GM21529 (cell line): ENCODE measurements at regions not wholly inside any gene's neighbourhood (a gene's known extent, or its start where the extent isn't known, plus 50 kb on each side); places are given as distances from the start of the nearest gene placed in this dataset.

ENCODE experiments used
- ATAC-seq: cut with Tn5 transposase; IDR thresholded peaks from one replicate; pipeline ENCODE4 v1.9.1; 2021; ENCODE audit not compliant: unreplicated experiment

- ATAC-seq = no peak
Measured at GRCh38 chr2:133717497-133717896, 149.2 kb upstream of the NCKAP5 start.

GRCh38 chr2:133718688-133719201, 150.5 kb upstream of the NCKAP5 start:
- no peak for ATAC-seq

DNA sequence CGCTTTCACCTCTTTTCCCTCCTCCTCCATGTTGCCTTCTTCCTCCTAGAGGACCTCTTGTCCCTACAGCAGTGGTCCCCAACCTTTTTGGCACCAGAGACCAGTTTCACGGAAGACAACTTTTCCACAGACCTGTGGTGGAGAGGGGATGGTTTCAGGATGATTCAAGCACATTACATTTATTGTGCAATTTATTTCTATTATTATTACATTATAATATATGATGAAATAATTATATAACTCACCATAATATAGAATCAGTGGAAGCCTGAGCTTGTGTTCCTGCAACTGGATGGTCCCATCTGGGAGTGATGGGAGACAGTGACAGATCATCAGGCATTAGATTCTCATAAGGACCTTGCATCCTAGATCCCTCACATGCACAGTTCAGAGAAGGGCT, 152.2 kb upstream of the NCKAP5 start:
- no peak for ATAC-seq

DNA sequence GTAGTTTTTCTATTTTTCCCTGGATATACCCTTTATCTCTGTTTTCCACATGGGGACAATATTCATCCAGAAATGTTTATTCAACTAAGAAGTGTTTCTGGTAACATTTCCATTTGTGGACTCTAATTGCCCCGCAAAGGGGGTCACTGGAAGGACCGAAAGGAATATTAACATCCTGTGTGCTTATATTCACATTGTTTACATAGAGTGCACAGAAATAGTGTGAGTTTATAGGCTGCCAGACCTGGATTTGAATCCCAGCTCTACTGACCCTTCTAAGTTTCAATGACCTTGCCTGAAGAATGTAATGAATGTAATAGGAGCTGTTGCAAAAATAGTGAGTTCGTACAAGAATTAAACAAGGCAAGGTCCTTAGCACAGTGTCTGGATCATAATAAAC, 152.9 kb upstream of the NCKAP5 start:
- no peak for ATAC-seq

GRCh38 chr2:133723133-133723532, 154.9 kb upstream of the NCKAP5 start:
- ATAC-seq = no peak

- ATAC-seq = no peak
Measured at GRCh38 chr2:133726973-133727372, 158.7 kb upstream of the NCKAP5 start.

- ATAC-seq = no peak
Measured at GRCh38 chr2:133732059-133732458, 163.8 kb upstream of the NCKAP5 start.

GRCh38 chr2:133732982-133733900, 165.0 kb upstream of the NCKAP5 start:
- ATAC-seq = no peak

- no peak for ATAC-seq
Measured at GRCh38 chr2:133733901-133734255, 165.6 kb upstream of the NCKAP5 start.

GRCh38 chr2:133734716-133735495, 166.6 kb upstream of the NCKAP5 start:
- no peak for ATAC-seq

DNA sequence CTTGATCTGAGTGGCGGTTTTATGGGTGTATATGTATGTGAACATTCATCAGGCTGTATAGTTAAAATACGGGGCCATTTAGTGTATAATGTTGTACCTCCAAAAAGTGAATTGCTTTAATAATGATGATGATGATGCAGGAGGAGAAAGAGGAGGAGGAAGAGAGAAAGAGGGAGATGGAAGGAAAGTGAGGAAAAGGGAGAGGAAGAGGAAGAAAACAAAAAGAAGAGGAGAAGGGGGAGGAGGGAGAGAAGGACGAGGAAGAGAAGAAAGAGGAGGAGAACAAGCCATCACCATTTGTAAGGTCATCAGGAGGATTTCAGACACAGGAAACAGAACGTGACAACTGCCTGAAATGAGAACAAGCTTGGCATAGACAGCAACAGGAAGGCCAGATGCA, 168.4 kb upstream of the NCKAP5 start:
- ATAC-seq = no peak

GRCh38 chr2:133737242-133737993, 169.2 kb upstream of the NCKAP5 start:
- ATAC-seq = no peak

DNA sequence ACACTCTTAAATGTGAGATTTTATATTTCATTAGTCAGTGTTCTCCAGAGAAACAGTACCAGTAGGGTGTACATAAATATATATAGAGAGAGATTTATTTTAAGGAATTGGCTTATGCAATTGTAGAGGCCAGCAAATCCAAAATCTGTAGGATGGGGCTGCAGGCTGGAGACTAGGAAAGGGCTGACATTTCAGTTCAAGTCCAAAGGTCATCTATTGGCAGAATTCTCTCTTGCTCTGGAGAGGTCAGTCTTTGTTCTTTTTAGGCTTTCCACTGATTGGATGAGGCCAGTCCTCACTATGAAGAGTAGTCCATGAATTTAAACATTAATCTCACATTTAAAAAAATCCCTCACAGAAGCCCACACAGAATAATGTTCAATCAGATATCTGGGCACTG, 170.8 kb upstream of the NCKAP5 start:
- no peak for ATAC-seq

GRCh38 chr2:133740500-133740899, 172.2 kb upstream of the NCKAP5 start:
- ATAC-seq = no peak

DNA sequence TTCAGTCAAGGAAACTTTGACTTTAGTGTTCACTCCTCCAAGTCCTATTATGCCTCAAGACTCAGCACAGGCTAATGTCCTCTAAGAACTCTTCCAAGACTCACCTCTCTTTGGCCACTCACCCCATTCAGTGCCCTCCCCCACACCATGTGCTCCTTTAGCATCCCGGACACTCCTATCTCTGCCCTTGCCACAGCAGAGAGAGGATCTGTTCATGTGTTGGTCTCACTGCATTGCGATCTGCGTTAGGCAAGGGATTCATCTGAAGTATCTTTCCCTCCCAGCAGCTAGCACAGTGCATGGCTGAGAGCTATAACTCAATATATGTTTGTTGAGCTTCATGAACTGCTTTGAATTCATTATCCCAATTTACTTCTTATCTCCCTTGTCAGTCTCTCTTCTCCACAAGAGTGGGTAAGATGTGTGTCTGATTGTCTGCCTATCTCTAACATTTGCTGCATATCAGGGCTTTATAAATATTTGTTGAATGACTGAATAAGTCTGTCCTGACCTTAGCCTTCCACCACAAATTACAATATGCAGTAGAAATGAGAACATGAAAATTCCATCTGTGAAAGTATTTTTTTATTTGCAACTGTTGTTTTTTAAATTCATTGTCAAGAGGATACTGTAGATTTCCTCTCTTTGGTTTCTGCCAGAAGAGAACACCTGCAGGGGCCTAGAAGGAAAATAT, 179.9 kb upstream of the NCKAP5 start:
- no peak for ATAC-seq

DNA sequence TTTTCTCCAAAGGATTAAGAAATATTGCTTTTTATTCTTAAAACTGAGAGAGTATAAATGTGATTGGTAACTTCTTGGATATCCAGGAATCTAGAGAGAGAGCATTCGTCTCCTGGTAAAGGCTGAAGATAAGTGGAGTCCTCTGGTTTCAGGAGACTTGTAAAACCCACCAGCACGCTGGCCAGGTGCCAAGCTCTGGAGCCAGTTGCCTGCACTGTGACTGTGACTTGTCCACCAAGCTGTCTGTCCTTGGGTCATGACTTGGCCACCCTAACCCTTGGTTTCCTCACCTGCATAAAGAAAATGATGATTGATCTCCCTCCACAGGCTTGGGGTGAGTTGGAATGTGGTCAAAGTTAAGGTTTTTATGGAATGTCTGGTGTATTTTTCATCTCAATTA, 185.4 kb upstream of the NCKAP5 start:
- ATAC-seq = no peak

GRCh38 chr2:133755480-133756300, 187.4 kb upstream of the NCKAP5 start:
- ATAC-seq = no peak

DNA sequence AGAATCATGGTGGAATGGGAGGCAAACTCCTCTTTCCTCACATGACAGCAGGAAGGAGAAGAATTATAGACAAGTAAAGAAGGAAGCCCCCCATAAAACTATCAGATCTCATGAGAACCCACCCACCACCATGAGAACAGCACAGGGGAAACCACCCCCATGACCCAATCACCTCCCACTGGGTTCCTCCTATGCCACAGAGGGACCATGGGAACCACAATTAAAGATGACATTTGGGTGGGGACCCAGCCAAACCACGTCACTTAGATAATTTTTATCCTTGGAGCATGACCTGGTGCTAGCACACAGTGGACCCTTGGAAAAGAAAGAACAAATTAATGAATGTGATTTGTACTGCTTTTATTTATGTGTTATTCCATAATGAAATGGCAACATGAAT, 188.6 kb upstream of the NCKAP5 start:
- ATAC-seq = no peak

DNA sequence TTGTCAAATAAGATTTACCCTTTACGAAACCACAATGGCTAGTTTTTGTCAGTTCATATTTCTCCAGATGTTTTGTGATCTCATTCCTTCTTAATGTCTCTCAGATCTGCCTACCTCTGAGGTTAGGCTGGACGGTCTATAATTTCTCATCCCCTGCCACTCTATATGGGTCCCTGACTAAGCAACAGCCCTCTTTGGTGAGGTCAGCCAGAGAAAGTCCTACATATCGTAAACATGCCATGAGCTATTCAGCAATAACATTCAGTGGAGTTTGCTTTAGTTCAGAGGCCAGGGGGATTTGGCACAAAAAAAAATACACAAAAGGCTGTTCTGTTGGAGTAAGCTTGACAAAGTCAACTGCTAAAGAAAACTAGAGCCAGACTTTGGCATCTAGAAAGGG, 192.1 kb upstream of the NCKAP5 start:
- ATAC-seq = no peak

- ATAC-seq = no peak
Measured at GRCh38 chr2:133765658-133766057, 197.4 kb upstream of the NCKAP5 start.
